ENCODE measurements at regions not wholly inside any gene's neighbourhood (a gene's known extent, or its start where the extent isn't known, plus 50 kb on each side); places are given as distances from the start of the nearest gene placed in this dataset.

GRCh38 chr4:124322234-124323065, 390.1 kb downstream of the ANKRD50 start:
- Histone ChIP-seq H3K36me3 (ENCODE audit: control insufficient read depth, insufficient read depth, low read length) (no peaks in the 10 kb centered on the region), H3K27me3 (ENCODE audit: control insufficient read depth, insufficient read depth, low read length) (no peaks in the 10 kb centered on the region), H3K4me3 (ENCODE audit: low read depth, low read length) (no peak overlapping the region)
- ChIA-PET CTCF (interaction anchor here (0.7 to 1.5 kb wide), 5 partner anchors 11 to 1018 kb away, joined by 3 to 9 read pairs (median 3); no protein-coding TSS in a partner anchor), POLR2A (no interaction called here)
- no peak for DNase-seq (ENCODE audit: low read depth)
- peak; percentile 51 for TF ChIP-seq CTCF (IDR thresholded peaks at IDR 0.05; ENCODE audit: insufficient read depth, low read depth, low read length)

GRCh38 chr4:124325690-124326089, 386.8 kb downstream of the ANKRD50 start:
- no peak for DNase-seq (ENCODE audit: low read depth)
- POLR2A ChIA-PET, result no interaction called here
- Histone ChIP-seq H3K4me3 (ENCODE audit: low read depth, low read length) (no peak overlapping the region), H3K36me3 (ENCODE audit: control insufficient read depth, insufficient read depth, low read length) (no peaks in the 10 kb centered on the region), H3K27me3 (ENCODE audit: control insufficient read depth, insufficient read depth, low read length) (no peaks in the 10 kb centered on the region)
- CTCF ChIA-PET, result no interaction called here
- no peak for TF ChIP-seq CTCF (IDR thresholded peaks at IDR 0.05; ENCODE audit: insufficient read depth, low read depth, low read length)

GRCh38 chr4:124329134-124329533, 383.4 kb downstream of the ANKRD50 start:
- Histone ChIP-seq H3K36me3 (ENCODE audit: control insufficient read depth, insufficient read depth, low read length) (no peaks in the 10 kb centered on the region), H3K4me3 (ENCODE audit: low read depth, low read length) (no peak overlapping the region), H3K27me3 (ENCODE audit: control insufficient read depth, insufficient read depth, low read length) (no peaks in the 10 kb centered on the region)
- TF ChIP-seq CTCF (IDR thresholded peaks at IDR 0.05; ENCODE audit: insufficient read depth, low read depth, low read length), result no peak
- ChIA-PET POLR2A (no interaction called here), CTCF (interaction anchor here (1.4 kb wide), 1 partner anchor 916 kb away, joined by 4 read pairs; no protein-coding TSS in a partner anchor)
- no peak for DNase-seq (ENCODE audit: low read depth)

- Histone ChIP-seq H3K4me3 (ENCODE audit: low read depth, low read length) (no peak overlapping the region), H3K36me3 (ENCODE audit: control insufficient read depth, insufficient read depth, low read length) (no peaks in the 10 kb centered on the region), H3K27me3 (ENCODE audit: control insufficient read depth, insufficient read depth, low read length) (no peaks in the 10 kb centered on the region)
- CTCF ChIA-PET, result interaction anchor here (0.5 to 0.9 kb wide), 3 partner anchors 158 to 954 kb away, joined by 3 to 4 read pairs (median 4); no protein-coding TSS in a partner anchor
- no peak for TF ChIP-seq CTCF (IDR thresholded peaks at IDR 0.05; ENCODE audit: insufficient read depth, low read depth, low read length)
- POLR2A ChIA-PET, result no interaction called here
- DNase-seq (ENCODE audit: low read depth), result no peak
Measured at GRCh38 chr4:124330045-124330444, 382.5 kb downstream of the ANKRD50 start.

- no peak for TF ChIP-seq CTCF (IDR thresholded peaks at IDR 0.05; ENCODE audit: insufficient read depth, low read depth, low read length)
- CTCF ChIA-PET, result interaction anchor here (3.6 kb wide), 1 partner anchor 951 kb away, joined by 34 read pairs; no protein-coding TSS in a partner anchor
- Histone ChIP-seq H3K4me3 (ENCODE audit: low read depth, low read length) (no peak overlapping the region), H3K36me3 (ENCODE audit: control insufficient read depth, insufficient read depth, low read length) (no peaks in the 10 kb centered on the region), H3K27me3 (ENCODE audit: control insufficient read depth, insufficient read depth, low read length) (no peaks in the 10 kb centered on the region)
- DNase-seq (ENCODE audit: low read depth), result no peak
- POLR2A ChIA-PET, result no interaction called here
Measured at GRCh38 chr4:124331781-124332180, 380.8 kb downstream of the ANKRD50 start.
